GM23338 (cell line): ENCODE measurements at regions not wholly inside any gene's neighbourhood (a gene's known extent, or its start where the extent isn't known, plus 50 kb on each side); places are given as distances from the start of the nearest gene placed in this dataset.

Experiments
- ATAC-seq: fragments of 200-7000 bp; cut with Tn5 transposase; 3 replicates; pipeline ENCODE4 v1.9.1; 2020
- DNase-seq: peaks from one replicate; pipeline ENCODE4 v3.0.0-alpha.2; 2015; ENCODE audit warnings: low spot score
- H2AFZ ChIP-seq: fragments of 200-600 bp; sonication (generic); 2 replicates; pipeline ENCODE4 v1.8.0; 2016; ENCODE audit warnings: antibody characterized with exemption, mild to moderate bottlenecking, moderate library complexity
- H3F3A ChIP-seq: fragments of 200-600 bp; sonication (generic); replicated peaks from 2 replicates; pipeline ENCODE4 v1.8.0; 2017; ENCODE audit warnings: antibody characterized with exemption, mixed run types, low read depth
- H3K27ac ChIP-seq: fragments of 200-600 bp; sonication (generic); 2 replicates; pipeline ENCODE4 v1.6.1; 2016; ENCODE audit warnings: low read depth
- H3K27me3 ChIP-seq: fragments of 200-600 bp; sonication (generic); 2 replicates; pipeline ENCODE4 v1.8.0; 2016; ENCODE audit warnings: mild to moderate bottlenecking, mixed run types, moderate library complexity; ENCODE audit not compliant: insufficient read depth
- H3K36me3 ChIP-seq: fragments of 200-600 bp; sonication (generic); 2 replicates; pipeline ENCODE4 v1.8.0; 2016; ENCODE audit warnings: mild to moderate bottlenecking; ENCODE audit not compliant: insufficient read depth
- H3K4me1 ChIP-seq: fragments of 200-600 bp; sonication (generic); 2 replicates; pipeline ENCODE4 v1.8.0; 2016; ENCODE audit warnings: mild to moderate bottlenecking, moderate library complexity; ENCODE audit not compliant: insufficient read depth
- H3K4me2 ChIP-seq: fragments of 200-600 bp; sonication (generic); 2 replicates; pipeline ENCODE4 v1.7.1; 2017; ENCODE audit warnings: mixed run types
- H3K4me3 ChIP-seq: fragments of 200-600 bp; sonication (generic); 2 replicates; pipeline ENCODE4 v1.6.1; 2016; ENCODE audit warnings: mixed run types
- H3K79me2 ChIP-seq: fragments of 200-600 bp; sonication (generic); replicated peaks from 2 replicates; pipeline ENCODE4 v1.8.0; 2017; ENCODE audit warnings: mild to moderate bottlenecking; ENCODE audit not compliant: insufficient read depth
- H3K9me2 ChIP-seq: fragments of 200-600 bp; sonication (generic); 2 replicates; pipeline ENCODE4 v1.8.0; 2017; ENCODE audit not compliant: insufficient read depth
- H4K20me1 ChIP-seq: fragments of 200-600 bp; sonication (generic); replicated peaks from 2 replicates; pipeline ENCODE4 v1.8.0; 2017; ENCODE audit warnings: mild to moderate bottlenecking; ENCODE audit not compliant: insufficient read depth
- H3K27ac Mint-ChIP-seq: 2 replicates; pipeline ENCODE4 v1.8.0; 2020; ENCODE audit warnings: inconsistent platforms, mild to moderate bottlenecking, moderate library complexity, mixed read lengths
- H3K27me3 Mint-ChIP-seq: 3 replicates; pipeline ENCODE4 v1.8.0; 2022; ENCODE audit warnings: low read depth, mild to moderate bottlenecking, moderate library complexity, mixed read lengths, inconsistent platforms; ENCODE audit not compliant: insufficient read depth, poor library complexity
- H3K36me3 Mint-ChIP-seq: 3 replicates; pipeline ENCODE4 v1.8.0; 2021; ENCODE audit warnings: low read depth, mild to moderate bottlenecking, inconsistent platforms, moderate library complexity, mixed read lengths
- H3K4me1 Mint-ChIP-seq: 3 replicates; pipeline ENCODE4 v1.8.0; 2020; ENCODE audit warnings: mild to moderate bottlenecking, inconsistent platforms, mixed read lengths
- H3K4me3 Mint-ChIP-seq: 3 replicates; pipeline ENCODE4 v1.8.0; 2021; ENCODE audit warnings: moderate library complexity, mild to moderate bottlenecking, inconsistent platforms, mixed read lengths
- H3K9me3 Mint-ChIP-seq: 3 replicates; pipeline ENCODE4 v1.8.0; 2020; ENCODE audit warnings: moderate library complexity, mild to moderate bottlenecking, inconsistent platforms, mixed read lengths
- CREB1 ChIP-seq: fragments of 250-450 bp; sonication (Bioruptor Pico); IDR thresholded peaks from 2 replicates; pipeline ENCODE4 v1.5.0; 2020; ENCODE audit warnings: low read depth, mild to moderate bottlenecking, moderate library complexity
- ETS1 ChIP-seq: IDR thresholded peaks from 2 replicates; pipeline ENCODE4 v1.6.1; 2016; ENCODE audit warnings: antibody characterized with exemption
- EZH2 ChIP-seq: fragments of 200-600 bp; sonication (generic); IDR thresholded peaks from one replicate; pipeline ENCODE4 v1.8.0; 2017; ENCODE audit warnings: antibody characterized with exemption, mild to moderate bottlenecking, low read depth; ENCODE audit not compliant: unreplicated experiment
- EZH2phosphoT487 ChIP-seq: fragments of 200-600 bp; sonication (generic); IDR thresholded peaks from one replicate; pipeline ENCODE4 v1.8.1; 2018; ENCODE audit warnings: antibody characterized with exemption; ENCODE audit not compliant: unreplicated experiment
- REST ChIP-seq: IDR thresholded peaks from one replicate; pipeline ENCODE4 v1.6.1; 2018; ENCODE audit warnings: antibody characterized with exemption; ENCODE audit not compliant: unreplicated experiment
- ZNF331 ChIP-seq: fragments of 250-450 bp; sonication (Bioruptor Pico); IDR thresholded peaks from 2 replicates; pipeline ENCODE4 v1.5.0; 2020; ENCODE audit warnings: low read depth, mild to moderate bottlenecking, moderate library complexity
- ZNF462 ChIP-seq: fragments of 250-450 bp; sonication (Bioruptor Pico); IDR thresholded peaks from 2 replicates; pipeline ENCODE4 v1.5.0; 2020; ENCODE audit warnings: mild to moderate bottlenecking, moderate library complexity

GRCh38 chr20:48056218-48056617, 270.9 kb upstream of the SULF2 start:
- no peak overlapping the region for H2AFZ ChIP-seq
- Mint-ChIP-seq H3K27ac (no peak overlapping the region), H3K4me1 (no peaks in the 10 kb centered on the region), H3K9me3 (peaks cover 39% of the 10 kb centered on the region), H3K27me3 (peaks cover 4% of the 10 kb centered on the region), H3K4me3 (no peak overlapping the region), H3K36me3 (peaks cover 15% of the 10 kb centered on the region; the same call in 2 of the 3 replicates)
- H3K79me2 ChIP-seq: no peaks in the 10 kb centered on the region
- no peak overlapping the region for H3K4me2 ChIP-seq
- ATAC-seq (no peak), DNase-seq (no peak)
- H3K4me3 ChIP-seq: no peak overlapping the region
- TF ChIP-seq ZNF331 (CRISPR knock-in tag): no peak
- no peak for TF ChIP-seq ETS1
- TF ChIP-seq ZNF462 (CRISPR knock-in tag): no peak
- TF ChIP-seq EZH2phosphoT487: no peak
- TF ChIP-seq EZH2: no peak
- no peaks in the 10 kb centered on the region for H3K4me1 ChIP-seq
- H3K27me3 ChIP-seq: no peaks in the 10 kb centered on the region
- H3F3A ChIP-seq: no peaks in the 10 kb centered on the region
- peaks cover 10% of the 10 kb centered on the region; the same call in 1 of the 2 replicates for H3K9me2 ChIP-seq
- H3K36me3 ChIP-seq: no peaks in the 10 kb centered on the region
- H3K27ac ChIP-seq: no peak overlapping the region
- H4K20me1 ChIP-seq: no peaks in the 10 kb centered on the region

DNA sequence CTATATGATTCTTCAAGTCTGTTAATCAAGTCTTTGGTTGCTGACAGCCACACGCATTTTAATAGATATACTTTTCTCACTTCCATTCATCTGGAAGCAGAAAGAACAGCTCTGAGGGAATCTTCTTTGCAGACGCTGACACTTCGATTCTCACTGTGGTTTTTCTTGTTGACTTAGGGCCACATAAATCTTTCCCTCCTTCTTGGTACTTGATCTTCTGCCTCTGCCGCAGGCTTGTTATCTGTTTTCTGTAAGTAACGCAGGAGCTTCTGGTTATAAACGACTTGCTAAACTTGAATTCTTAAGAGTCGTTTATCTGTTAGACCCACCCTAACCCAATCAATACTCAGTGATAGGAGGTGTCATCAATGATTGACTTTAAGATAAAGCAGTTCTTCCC, 268.8 kb upstream of the SULF2 start:
- Histone ChIP-seq H3K4me1 (no peaks in the 10 kb centered on the region), H3K36me3 (no peaks in the 10 kb centered on the region; the same call in 1 of the 2 replicates), H3K79me2 (no peaks in the 10 kb centered on the region), H3K4me2 (no peak overlapping the region), H2AFZ (no peak overlapping the region), H3K9me2 (peaks cover 10% of the 10 kb centered on the region; the same call in 1 of the 2 replicates), H3F3A (no peaks in the 10 kb centered on the region), H4K20me1 (no peaks in the 10 kb centered on the region), H3K27ac (no peak overlapping the region), H3K27me3 (no peaks in the 10 kb centered on the region), H3K4me3 (no peak overlapping the region)
- peaks cover 37% of the 10 kb centered on the region for H3K9me3 Mint-ChIP-seq
- no peak for DNase-seq
- no peak for ATAC-seq
- H3K36me3 Mint-ChIP-seq: peaks cover 9% of the 10 kb centered on the region; the same call in 2 of the 3 replicates
- no peaks in the 10 kb centered on the region for H3K4me1 Mint-ChIP-seq
- H3K4me3 Mint-ChIP-seq: no peak overlapping the region
- peaks cover 4% of the 10 kb centered on the region for H3K27me3 Mint-ChIP-seq
- no peak overlapping the region for H3K27ac Mint-ChIP-seq
- TF ChIP-seq EZH2 (no peak), REST (no peak), CREB1 (CRISPR knock-in tag) (no peak)
